GM18951 (cell line): ENCODE measurements at regions not wholly inside any gene's neighbourhood (a gene's known extent, or its start where the extent isn't known, plus 50 kb on each side); places are given as distances from the start of the nearest gene placed in this dataset.

Experiments used
- POLR2A ChIP-seq: IDR thresholded peaks from 4 replicates; pipeline ENCODE4 v1.6.1; 2011; ENCODE audit warnings: mild to moderate bottlenecking; ENCODE audit not compliant: insufficient read length, insufficient read depth; ENCODE audit errors: extremely low read depth
- in situ Hi-C: fragments of 300-500 bp; cut with MboI; formaldehyde crosslinking; loops from one replicate; pipeline ENCODE4 v1.12.0; 2022; ENCODE audit warnings: low sequenced_read_pairs, mixed read lengths, inconsistent platforms; ENCODE audit not compliant: unreplicated experiment

GRCh38 chr9:87179553-87180340 lies 232.4 kb upstream of the GAS1 start:
- TF ChIP-seq POLR2A = no peak
- in situ Hi-C loops = no loop called here

GRCh38 chr9:87180361-87180760 lies 233.1 kb upstream of the GAS1 start:
- in situ Hi-C loops = no loop called here
- no peak for TF ChIP-seq POLR2A

- in situ Hi-C loops = no loop called here
- TF ChIP-seq POLR2A = no peak
Measured at GRCh38 chr9:87180841-87181240, 233.5 kb upstream of the GAS1 start.

- no peak for TF ChIP-seq POLR2A
- in situ Hi-C loops = no loop called here
Measured at GRCh38 chr9:87181670-87182069, 234.4 kb upstream of the GAS1 start.

DNA sequence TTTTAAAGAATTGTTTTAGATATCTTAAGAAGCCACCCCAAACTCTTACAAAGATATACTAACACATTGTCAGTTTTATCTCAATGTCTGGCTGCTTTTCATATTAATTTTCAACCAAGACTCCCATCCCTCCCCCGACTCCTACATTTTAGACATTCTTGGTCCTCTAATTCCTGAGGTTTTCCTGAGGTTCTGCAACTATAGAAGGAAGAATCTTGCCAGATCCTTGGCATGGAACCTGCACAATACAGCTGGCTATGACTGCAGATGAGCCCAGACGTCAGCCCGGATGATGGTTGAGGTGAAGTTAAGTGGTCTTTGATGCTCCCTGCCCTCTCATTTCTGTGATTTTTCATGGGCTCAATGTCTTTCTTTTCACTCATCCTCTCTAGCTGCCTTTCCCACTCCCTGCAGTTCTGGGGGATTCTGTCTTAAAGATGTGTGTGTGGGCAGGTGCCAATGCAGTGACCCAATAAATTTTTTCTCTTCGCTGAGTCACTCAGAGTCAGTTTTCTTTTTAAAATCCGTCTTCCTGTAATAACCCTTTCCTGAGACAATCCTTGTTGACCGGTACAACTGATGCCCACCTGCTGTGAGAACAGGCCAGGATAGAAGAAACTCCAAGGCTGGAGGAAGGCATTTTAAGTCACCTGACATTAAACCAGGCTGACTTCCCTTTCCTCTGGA lies 237.8 kb upstream of the GAS1 start:
- in situ Hi-C loops = no loop called here
- TF ChIP-seq POLR2A = no peak

DNA sequence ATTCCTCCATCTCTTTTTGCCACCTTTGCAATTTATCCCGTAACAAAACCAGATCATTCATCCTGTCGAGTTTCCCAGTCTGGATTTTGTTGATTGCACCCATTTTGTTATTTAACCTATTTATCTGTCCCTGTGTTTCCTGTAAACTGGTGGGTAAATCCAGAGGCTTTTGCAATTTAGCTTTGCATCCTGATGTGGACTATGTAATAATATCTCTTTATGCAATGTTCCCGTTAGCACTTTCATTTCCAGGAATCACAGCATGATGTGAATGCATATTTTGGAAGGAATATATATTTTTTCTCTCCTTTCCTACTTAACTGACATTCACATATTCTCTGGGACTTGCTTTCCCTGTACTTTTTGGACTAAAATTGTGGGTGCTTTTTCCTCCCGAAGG lies 240.3 kb upstream of the GAS1 start:
- in situ Hi-C loops = no loop called here
- TF ChIP-seq POLR2A = no peak

DNA sequence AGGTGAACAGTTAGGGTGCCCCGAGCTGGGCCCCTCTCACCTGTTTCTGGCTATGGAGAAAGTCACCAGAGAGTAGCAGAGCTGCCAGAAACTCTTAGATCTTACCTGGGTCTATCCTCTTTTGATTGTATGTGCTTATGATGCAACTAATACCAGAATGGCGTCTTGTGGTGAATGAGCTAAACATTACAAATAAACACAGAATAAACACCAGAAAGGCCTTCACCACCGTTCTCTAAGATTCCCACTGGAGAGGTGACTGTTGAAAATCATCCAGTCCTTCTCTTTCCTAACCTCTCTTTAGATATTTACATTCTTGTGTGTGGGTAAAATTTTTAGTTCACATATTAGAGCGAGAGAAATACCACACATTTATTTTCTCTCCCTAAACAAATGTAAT lies 241.7 kb upstream of the GAS1 start:
- TF ChIP-seq POLR2A = no peak
- in situ Hi-C loops = no loop called here

GRCh38 chr9:87193151-87193550 lies 245.8 kb upstream of the GAS1 start:
- TF ChIP-seq POLR2A = no peak
- in situ Hi-C loops = no loop called here

- no peak for TF ChIP-seq POLR2A
- in situ Hi-C loops = no loop called here
Measured at GRCh38 chr9:87193925-87194868, 246.9 kb upstream of the GAS1 start.

DNA sequence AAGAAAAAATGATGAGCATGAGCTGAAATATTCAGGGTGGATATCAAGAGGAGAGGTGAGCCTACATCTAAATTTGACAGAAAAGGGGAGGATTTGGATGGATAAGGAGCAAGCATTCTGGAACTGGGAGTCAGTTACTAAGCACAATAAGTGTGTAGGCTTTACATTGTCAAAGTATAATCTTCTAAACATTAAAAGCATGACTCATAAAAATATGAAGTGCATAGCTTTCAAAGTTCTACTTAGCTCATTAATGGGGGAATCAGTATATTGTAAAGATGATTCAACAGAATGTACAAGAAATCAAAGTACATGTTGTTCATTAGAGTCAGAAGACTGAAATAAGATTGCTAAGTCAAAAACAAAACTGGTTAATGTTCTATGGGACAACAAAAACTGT lies 248.0 kb upstream of the GAS1 start:
- in situ Hi-C loops = no loop called here

DNA sequence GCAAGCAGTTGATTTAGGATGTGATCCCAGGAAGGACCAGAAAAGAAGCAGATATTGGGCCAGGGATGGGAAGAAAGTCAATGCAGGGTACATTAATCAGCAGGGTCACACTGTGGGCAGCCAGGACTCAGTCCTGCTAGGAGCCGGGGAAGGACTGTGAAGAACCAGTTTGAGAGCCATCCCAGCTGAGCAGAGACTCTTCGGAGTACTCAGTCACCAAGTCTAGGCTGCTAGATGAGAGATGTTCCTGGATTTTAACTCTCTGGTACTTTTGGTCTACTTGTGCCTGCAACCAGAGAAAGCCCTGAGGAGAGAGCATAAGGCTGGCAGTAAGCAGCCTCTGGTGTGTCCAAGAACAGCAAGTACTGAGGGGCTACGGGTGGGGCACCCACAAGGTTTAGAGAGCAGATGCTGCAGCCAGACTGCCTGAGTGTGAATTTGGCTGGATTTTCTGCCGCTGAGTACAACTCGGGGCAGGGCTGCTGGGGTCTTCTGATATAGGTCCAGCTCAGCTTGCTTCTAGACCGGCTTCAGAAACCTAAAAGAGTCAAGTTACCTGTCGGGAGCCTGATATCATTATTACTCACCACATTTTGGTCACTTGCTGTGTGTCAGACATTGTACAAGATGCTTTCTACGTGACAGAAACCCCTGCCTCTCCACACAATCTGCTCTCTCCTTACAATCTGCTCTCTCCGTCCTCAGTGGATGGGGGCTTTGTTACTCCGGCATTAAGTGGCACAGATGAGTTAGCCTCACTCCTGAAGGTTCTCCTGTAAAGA lies 250.2 kb upstream of the GAS1 start:
- in situ Hi-C loops = no loop called here
- TF ChIP-seq POLR2A = no peak

More for the DNA sequence above, 248.0 kb upstream of the GAS1 start:
- no peak for TF ChIP-seq POLR2A

GRCh38 chr9:87198716-87199115 lies 251.4 kb upstream of the GAS1 start:
- no peak for TF ChIP-seq POLR2A
- in situ Hi-C loops = no loop called here
